GM23248 (cell line): ENCODE measurements at regions not wholly inside any gene's neighbourhood (a gene's known extent, or its start where the extent isn't known, plus 50 kb on each side); places are given as distances from the start of the nearest gene placed in this dataset.
A peak's percentile ranks its signal among the peaks of the same experiment; 100 is the strongest.

Experiments
- DNase-seq: peaks from one replicate; pipeline ENCODE4 v3.0.0-alpha.2; 2015
- H2AFZ ChIP-seq: fragments of 200-600 bp; sonication (generic); 2 replicates; pipeline ENCODE4 v1.6.1; 2016; ENCODE audit warnings: antibody characterized with exemption
- H3F3A ChIP-seq: fragments of 200-600 bp; sonication (generic); 2 replicates; pipeline ENCODE4 v1.6.1; 2016; ENCODE audit warnings: mild to moderate bottlenecking, antibody characterized with exemption, mixed run types; ENCODE audit not compliant: insufficient read depth
- H3K27ac ChIP-seq: fragments of 200-600 bp; sonication (generic); 2 replicates; pipeline ENCODE4 v1.5.1; 2016; ENCODE audit warnings: mild to moderate bottlenecking
- H3K27me3 ChIP-seq: fragments of 200-600 bp; sonication (generic); replicated peaks from 2 replicates; pipeline ENCODE4 v1.6.1; 2016; ENCODE audit warnings: mild to moderate bottlenecking; ENCODE audit not compliant: insufficient read depth
- H3K36me3 ChIP-seq: fragments of 200-600 bp; sonication (generic); 2 replicates; pipeline ENCODE4 v1.6.1; 2016; ENCODE audit warnings: low read depth, mild to moderate bottlenecking
- H3K4me1 ChIP-seq: fragments of 200-600 bp; sonication (generic); 2 replicates; pipeline ENCODE4 v1.6.1; 2016; ENCODE audit warnings: mild to moderate bottlenecking; ENCODE audit not compliant: insufficient read depth
- H3K4me2 ChIP-seq: fragments of 200-600 bp; sonication (generic); one replicate; pipeline ENCODE4 v1.6.1; 2016; ENCODE audit warnings: mild to moderate bottlenecking; ENCODE audit not compliant: unreplicated experiment
- H3K4me3 ChIP-seq: fragments of 200-600 bp; sonication (generic); 2 replicates; pipeline ENCODE4 v1.5.1; 2016; ENCODE audit warnings: mild to moderate bottlenecking
- H3K79me2 ChIP-seq: fragments of 200-600 bp; sonication (generic); 2 replicates; pipeline ENCODE4 v1.6.1; 2016; ENCODE audit warnings: mild to moderate bottlenecking; ENCODE audit not compliant: insufficient read depth
- H3K9ac ChIP-seq: fragments of 200-600 bp; sonication (generic); 2 replicates; pipeline ENCODE4 v1.6.1; 2016; ENCODE audit warnings: mild to moderate bottlenecking
- H3K9me2 ChIP-seq: fragments of 200-600 bp; sonication (generic); 2 replicates; pipeline ENCODE4 v1.6.1; 2016; ENCODE audit warnings: mixed run types, mild to moderate bottlenecking, moderate library complexity; ENCODE audit not compliant: insufficient read depth
- H3K9me3 ChIP-seq: fragments of 200-600 bp; sonication (generic); one replicate; pipeline ENCODE4 v1.6.1; 2017; ENCODE audit warnings: low read depth
- H4K20me1 ChIP-seq: fragments of 200-600 bp; sonication (generic); 2 replicates; pipeline ENCODE4 v1.6.0; 2016; ENCODE audit not compliant: insufficient read depth
- EZH2 ChIP-seq: fragments of 200-600 bp; sonication (generic); IDR thresholded peaks from 2 replicates; pipeline ENCODE4 v1.6.1; 2018; ENCODE audit warnings: antibody characterized with exemption, mild to moderate bottlenecking; ENCODE audit not compliant: insufficient read depth, poor library complexity, severe bottlenecking
- EZH2phosphoT487 ChIP-seq: fragments of 200-600 bp; sonication (generic); IDR thresholded peaks from 2 replicates; pipeline ENCODE4 v1.6.1; 2018; ENCODE audit warnings: antibody characterized with exemption, moderate library complexity, mild to moderate bottlenecking, low read depth; ENCODE audit not compliant: insufficient read depth
- WGBS, 2 experiments: methylation state at CpG; one replicate each; pipeline ENCODE4 v1.1.6; 2015 to 2017; ENCODE audit warnings: low lambda C conversion rate in 2 of 2, low coverage in 1 of 2; ENCODE audit errors: missing lambda C conversion rate in 2 of 2; 5-methylcytosine and 5-hydroxymethylcytosine counted together
- in situ Hi-C: fragments of 300-500 bp; cut with MboI; formaldehyde crosslinking; loops from 2 replicates; pipeline ENCODE4 v1.15.0; 2020

GRCh38 chr4:18937080-18937479 lies 915.5 kb upstream of the LCORL start:
- TF ChIP-seq EZH2phosphoT487 (no peak), EZH2 (no peak)
- in situ Hi-C loops = no loop called here
- Histone ChIP-seq H3K36me3 (no peaks in the 10 kb centered on the region), H3K27me3 (no peaks in the 10 kb centered on the region), H2AFZ (no peak overlapping the region), H3F3A (no peaks in the 10 kb centered on the region), H3K9me2 (no peaks in the 10 kb centered on the region), H3K9ac (no peak overlapping the region), H3K79me2 (no peaks in the 10 kb centered on the region), H3K4me1 (no peaks in the 10 kb centered on the region), H3K4me2 (no peak overlapping the region), H3K27ac (no peak overlapping the region), H3K9me3 (no peaks in the 10 kb centered on the region), H3K4me3 (no peak overlapping the region), H4K20me1 (no peaks in the 10 kb centered on the region)
- WGBS, 2 experiments = 57 to 66% methylated on average over 4 of the region's 4 CpGs
- DNase-seq = no peak

- no peaks in the 10 kb centered on the region for H3K27me3 ChIP-seq
- H3K9me2 ChIP-seq = no peaks in the 10 kb centered on the region
- H4K20me1 ChIP-seq = no peaks in the 10 kb centered on the region
- no peaks in the 10 kb centered on the region for H3K36me3 ChIP-seq
- WGBS, 2 experiments = 25 to 26% methylated on average over 7 of the region's 7 CpGs
- H3K4me2 ChIP-seq = no peak overlapping the region
- H2AFZ ChIP-seq = no peak overlapping the region
- no peaks in the 10 kb centered on the region for H3K79me2 ChIP-seq
- H3K4me1 ChIP-seq = no peaks in the 10 kb centered on the region
- DNase-seq = no peak
- H3K9ac ChIP-seq = no peak overlapping the region
- H3K9me3 ChIP-seq = no peaks in the 10 kb centered on the region
- no peaks in the 10 kb centered on the region for H3F3A ChIP-seq
- TF ChIP-seq EZH2phosphoT487 (no peak), EZH2 (no peak)
- H3K27ac ChIP-seq = no peak overlapping the region
- no peak overlapping the region for H3K4me3 ChIP-seq
- in situ Hi-C loops = no loop called here
These were observed 914.2 kb upstream of the LCORL start for GRCh38 chr4:18935659-18936345.

GRCh38 chr4:18934197-18934596 lies 912.6 kb upstream of the LCORL start:
- Histone ChIP-seq H2AFZ (no peak overlapping the region), H3K27me3 (no peaks in the 10 kb centered on the region), H3F3A (no peaks in the 10 kb centered on the region), H3K27ac (no peak overlapping the region), H3K9me3 (no peaks in the 10 kb centered on the region), H3K9me2 (no peaks in the 10 kb centered on the region), H3K4me3 (no peak overlapping the region), H3K4me2 (no peak overlapping the region), H3K36me3 (no peaks in the 10 kb centered on the region), H3K9ac (no peak overlapping the region), H3K4me1 (no peaks in the 10 kb centered on the region), H4K20me1 (no peaks in the 10 kb centered on the region), H3K79me2 (no peaks in the 10 kb centered on the region)
- WGBS, 2 experiments = 4 to 8% methylated on average over 4 of the region's 4 CpGs
- in situ Hi-C loops = no loop called here
- no peak for TF ChIP-seq EZH2phosphoT487
- DNase-seq = peak; percentile 4

- Histone ChIP-seq H3K36me3 (no peaks in the 10 kb centered on the region), H3K4me2 (no peak overlapping the region), H3K27me3 (no peaks in the 10 kb centered on the region), H4K20me1 (no peaks in the 10 kb centered on the region), H3K4me3 (no peak overlapping the region), H3K9me3 (no peaks in the 10 kb centered on the region), H3K4me1 (no peaks in the 10 kb centered on the region), H3K9ac (no peak overlapping the region), H3K9me2 (no peaks in the 10 kb centered on the region), H3K27ac (no peak overlapping the region), H3K79me2 (no peaks in the 10 kb centered on the region), H2AFZ (no peak overlapping the region), H3F3A (no peaks in the 10 kb centered on the region)
- DNase-seq = no peak
- 10 to 11% methylated on average over 1 of the region's 1 CpG for WGBS, 2 experiments
- in situ Hi-C loops = no loop called here
- TF ChIP-seq EZH2 (no peak), EZH2phosphoT487 (no peak)
These were observed 911.3 kb upstream of the LCORL start for GRCh38 chr4:18932730-18933339.
